Prostate gland (tissue), 2 donors: ENCODE measurements at regions not wholly inside any gene's neighbourhood (a gene's known extent, or its start where the extent isn't known, plus 50 kb on each side); places are given as distances from the start of the nearest gene placed in this dataset.

Experiments used
- POLR2A ChIP-seq: fragments of 450-650 bp; IDR thresholded peaks from one replicate; pipeline ENCODE4 v1.6.1; 2016; ENCODE audit warnings: antibody characterized with exemption, mild to moderate bottlenecking
- POLR2AphosphoS5 ChIP-seq: sonication (generic); formaldehyde crosslinking; IDR thresholded peaks from one replicate; pipeline ENCODE4 v1.6.1; 2017; ENCODE audit warnings: antibody characterized with exemption
- TF ChIP-seq, protein P1 (sequence below), 4 experiments: fragments of 200-600 bp in 2 of 4; fragments of 450-650 bp in 2 of 4; sonication (generic) in 2 of 4; IDR thresholded peaks; 1 replicate in 3 of 4; 2 replicates in 1 of 4; pipeline ENCODE4 v1.5.1; 2016 to 2019; ENCODE audit warnings: antibody characterized with exemption in 4 of 4, mild to moderate bottlenecking in 2 of 4, moderate library complexity in 2 of 4

- TF ChIP-seq, protein P1, sequence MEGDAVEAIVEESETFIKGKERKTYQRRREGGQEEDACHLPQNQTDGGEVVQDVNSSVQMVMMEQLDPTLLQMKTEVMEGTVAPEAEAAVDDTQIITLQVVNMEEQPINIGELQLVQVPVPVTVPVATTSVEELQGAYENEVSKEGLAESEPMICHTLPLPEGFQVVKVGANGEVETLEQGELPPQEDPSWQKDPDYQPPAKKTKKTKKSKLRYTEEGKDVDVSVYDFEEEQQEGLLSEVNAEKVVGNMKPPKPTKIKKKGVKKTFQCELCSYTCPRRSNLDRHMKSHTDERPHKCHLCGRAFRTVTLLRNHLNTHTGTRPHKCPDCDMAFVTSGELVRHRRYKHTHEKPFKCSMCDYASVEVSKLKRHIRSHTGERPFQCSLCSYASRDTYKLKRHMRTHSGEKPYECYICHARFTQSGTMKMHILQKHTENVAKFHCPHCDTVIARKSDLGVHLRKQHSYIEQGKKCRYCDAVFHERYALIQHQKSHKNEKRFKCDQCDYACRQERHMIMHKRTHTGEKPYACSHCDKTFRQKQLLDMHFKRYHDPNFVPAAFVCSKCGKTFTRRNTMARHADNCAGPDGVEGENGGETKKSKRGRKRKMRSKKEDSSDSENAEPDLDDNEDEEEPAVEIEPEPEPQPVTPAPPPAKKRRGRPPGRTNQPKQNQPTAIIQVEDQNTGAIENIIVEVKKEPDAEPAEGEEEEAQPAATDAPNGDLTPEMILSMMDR (IDR thresholded peaks at IDR 0.05), result no peak
- TF ChIP-seq POLR2A, result no peak
- no peak for TF ChIP-seq POLR2AphosphoS5
These were observed 147.5 kb downstream of the ACKR3 start for GRCh38 chr2:236717120-236717519.
